ENCODE measurements at regions not wholly inside any gene's neighbourhood (a gene's known extent, or its start where the extent isn't known, plus 50 kb on each side); places are given as distances from the start of the nearest gene placed in this dataset.

DNA sequence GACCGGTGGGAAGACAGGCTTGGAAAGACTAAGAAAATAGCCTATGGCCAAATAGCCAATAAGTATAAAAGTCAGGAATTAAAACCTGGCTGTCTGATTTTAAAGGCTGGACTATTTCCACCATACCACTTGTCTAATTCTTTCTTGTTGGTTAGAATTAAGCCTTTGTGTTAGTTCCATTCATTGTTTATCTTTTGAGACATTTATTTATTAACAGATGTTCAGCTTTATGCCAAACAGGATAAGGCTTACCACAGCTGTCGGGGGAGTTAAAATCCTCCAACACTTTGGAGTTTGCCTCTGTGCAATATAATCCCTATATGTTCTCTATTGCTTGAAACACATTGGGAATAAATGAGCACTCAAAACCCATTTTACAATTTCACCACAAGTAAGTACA is 208.3 kb downstream of the TMEM200A start:
- DNase-seq (ENCODE audit: low read depth, low spot score) = no peak
- no peak overlapping the region for H3K27ac Mint-ChIP-seq (ENCODE audit: unreplicated experiment)
- H3K36me3 Mint-ChIP-seq (ENCODE audit: low read depth) = no peaks in the 10 kb centered on the region
- no peak overlapping the region for H3K4me3 Mint-ChIP-seq
- H3K9me3 Mint-ChIP-seq = no peaks in the 10 kb centered on the region
- no peaks in the 10 kb centered on the region for H3K4me1 Mint-ChIP-seq
- TF ChIP-seq, protein P1, sequence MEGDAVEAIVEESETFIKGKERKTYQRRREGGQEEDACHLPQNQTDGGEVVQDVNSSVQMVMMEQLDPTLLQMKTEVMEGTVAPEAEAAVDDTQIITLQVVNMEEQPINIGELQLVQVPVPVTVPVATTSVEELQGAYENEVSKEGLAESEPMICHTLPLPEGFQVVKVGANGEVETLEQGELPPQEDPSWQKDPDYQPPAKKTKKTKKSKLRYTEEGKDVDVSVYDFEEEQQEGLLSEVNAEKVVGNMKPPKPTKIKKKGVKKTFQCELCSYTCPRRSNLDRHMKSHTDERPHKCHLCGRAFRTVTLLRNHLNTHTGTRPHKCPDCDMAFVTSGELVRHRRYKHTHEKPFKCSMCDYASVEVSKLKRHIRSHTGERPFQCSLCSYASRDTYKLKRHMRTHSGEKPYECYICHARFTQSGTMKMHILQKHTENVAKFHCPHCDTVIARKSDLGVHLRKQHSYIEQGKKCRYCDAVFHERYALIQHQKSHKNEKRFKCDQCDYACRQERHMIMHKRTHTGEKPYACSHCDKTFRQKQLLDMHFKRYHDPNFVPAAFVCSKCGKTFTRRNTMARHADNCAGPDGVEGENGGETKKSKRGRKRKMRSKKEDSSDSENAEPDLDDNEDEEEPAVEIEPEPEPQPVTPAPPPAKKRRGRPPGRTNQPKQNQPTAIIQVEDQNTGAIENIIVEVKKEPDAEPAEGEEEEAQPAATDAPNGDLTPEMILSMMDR (conservative IDR thresholded peaks at IDR 0.05) = no peak
- no peaks in the 10 kb centered on the region for H3K27me3 Mint-ChIP-seq (ENCODE audit: low read depth)

DNA sequence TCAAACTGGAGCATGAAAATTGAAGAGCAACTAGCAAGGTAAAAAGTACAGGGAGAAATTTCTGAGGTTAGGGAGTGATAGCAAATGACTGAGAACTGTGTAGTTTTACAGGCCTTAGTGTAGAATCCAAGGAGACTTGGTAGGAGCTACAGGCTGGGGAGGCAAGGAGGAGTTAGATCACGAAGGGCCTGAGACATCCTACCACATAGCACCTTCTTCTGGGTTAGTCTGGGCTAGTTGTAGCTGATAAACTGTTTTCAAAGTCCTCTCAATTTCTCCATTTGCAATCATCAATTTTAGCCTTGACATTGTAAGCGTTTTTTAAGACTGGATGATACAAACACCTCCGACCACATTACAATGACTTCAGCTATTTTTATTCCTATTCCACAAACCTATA is 209.7 kb downstream of the TMEM200A start:
- no peak overlapping the region for H3K4me3 Mint-ChIP-seq
- no peaks in the 10 kb centered on the region for H3K27me3 Mint-ChIP-seq (ENCODE audit: low read depth)
- no peaks in the 10 kb centered on the region for H3K9me3 Mint-ChIP-seq
- no peak overlapping the region for H3K27ac Mint-ChIP-seq (ENCODE audit: unreplicated experiment)
- DNase-seq (ENCODE audit: low read depth, low spot score) = no peak
- no peaks in the 10 kb centered on the region for H3K36me3 Mint-ChIP-seq (ENCODE audit: low read depth)
- H3K4me1 Mint-ChIP-seq = no peaks in the 10 kb centered on the region
- TF ChIP-seq, protein P1 (conservative IDR thresholded peaks at IDR 0.05) = no peak

DNA sequence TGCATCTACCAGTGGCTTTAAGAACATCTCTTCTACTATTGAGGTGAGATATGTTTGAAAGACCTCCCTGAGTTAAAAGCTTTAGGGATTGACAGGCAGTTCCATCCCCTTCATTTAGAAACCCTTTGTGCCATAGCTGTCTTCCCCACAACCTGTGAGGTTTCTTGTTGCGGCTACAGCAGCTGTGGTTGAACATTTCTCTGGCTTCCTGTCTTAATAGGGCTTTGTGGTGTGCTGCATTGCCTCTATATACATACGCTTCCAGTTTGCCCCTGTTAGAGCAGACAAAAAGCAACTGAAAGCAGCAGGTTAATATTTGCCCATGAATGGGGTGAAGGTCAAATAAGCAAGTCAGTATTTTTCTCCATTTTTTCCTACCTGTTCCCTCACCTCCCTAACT is 210.2 kb downstream of the TMEM200A start:
- TF ChIP-seq, protein P1 (conservative IDR thresholded peaks at IDR 0.05) = no peak
- DNase-seq (ENCODE audit: low read depth, low spot score) = no peak
- H3K36me3 Mint-ChIP-seq (ENCODE audit: low read depth) = no peaks in the 10 kb centered on the region
- H3K9me3 Mint-ChIP-seq = no peaks in the 10 kb centered on the region
- no peaks in the 10 kb centered on the region for H3K27me3 Mint-ChIP-seq (ENCODE audit: low read depth)
- H3K4me1 Mint-ChIP-seq = no peaks in the 10 kb centered on the region
- no peak overlapping the region for H3K4me3 Mint-ChIP-seq
- no peak overlapping the region for H3K27ac Mint-ChIP-seq (ENCODE audit: unreplicated experiment)

DNA sequence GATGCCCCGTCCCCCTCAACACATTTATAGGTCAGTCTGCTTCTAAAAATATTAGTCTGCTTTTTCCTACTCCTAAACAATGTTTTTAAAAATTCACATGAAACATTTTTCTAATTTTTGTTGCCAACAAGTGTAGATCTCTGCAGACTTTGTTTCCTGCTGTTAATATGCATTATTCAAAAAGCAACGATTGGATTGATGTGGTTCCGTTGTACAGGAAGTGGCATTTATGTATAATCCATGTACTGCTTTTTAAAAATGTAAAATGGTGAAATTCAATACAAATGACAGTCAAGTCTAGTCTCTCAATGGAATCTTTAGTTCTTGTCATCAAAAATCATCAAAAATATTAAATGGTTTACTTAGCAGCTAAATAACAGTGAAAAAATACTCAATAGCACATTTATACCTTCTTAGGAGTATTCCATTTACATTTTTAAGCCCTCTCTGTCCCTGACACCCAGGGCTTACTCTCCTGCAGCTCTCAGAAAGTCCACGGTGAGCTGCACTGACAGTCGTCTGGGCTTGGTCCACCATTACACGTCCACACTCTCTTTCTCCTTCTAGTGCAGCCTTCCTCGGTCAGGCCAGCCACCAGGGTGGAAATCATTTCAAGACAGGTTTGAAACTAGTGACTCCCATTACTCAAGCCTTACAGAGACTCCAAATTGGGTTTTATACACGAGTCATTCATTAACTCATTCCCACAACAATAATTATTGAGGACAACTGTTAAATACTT is 211.5 kb downstream of the TMEM200A start:
- Mint-ChIP-seq H3K4me3 (no peak overlapping the region), H3K27ac (ENCODE audit: unreplicated experiment) (no peak overlapping the region), H3K4me1 (no peaks in the 10 kb centered on the region), H3K9me3 (no peaks in the 10 kb centered on the region), H3K36me3 (ENCODE audit: low read depth) (no peaks in the 10 kb centered on the region), H3K27me3 (ENCODE audit: low read depth) (no peaks in the 10 kb centered on the region)
- DNase-seq (ENCODE audit: low read depth, low spot score) = no peak
- TF ChIP-seq, protein P1 (conservative IDR thresholded peaks at IDR 0.05) = no peak

DNA sequence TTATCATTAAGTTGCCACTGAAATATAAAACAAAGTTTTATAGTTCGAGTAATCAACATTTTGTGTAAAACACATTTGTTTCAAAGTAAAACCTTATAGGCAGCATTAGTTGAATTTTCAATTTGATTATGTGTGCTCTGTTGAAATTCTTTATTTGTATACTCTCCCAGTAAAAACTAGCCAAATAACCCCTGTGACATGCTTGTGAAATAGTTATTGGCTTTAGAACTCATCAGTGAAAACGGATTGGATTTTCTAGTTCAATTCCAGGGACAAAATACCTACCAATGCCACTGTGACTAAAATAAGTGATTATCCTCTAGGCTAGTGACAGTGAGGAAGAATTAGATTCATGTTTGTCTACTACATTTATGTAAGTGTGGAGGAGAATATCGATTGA is 212.9 kb downstream of the TMEM200A start:
- Mint-ChIP-seq H3K27me3 (ENCODE audit: low read depth) (no peaks in the 10 kb centered on the region), H3K4me1 (no peaks in the 10 kb centered on the region), H3K9me3 (no peaks in the 10 kb centered on the region), H3K36me3 (ENCODE audit: low read depth) (no peaks in the 10 kb centered on the region), H3K4me3 (no peak overlapping the region), H3K27ac (ENCODE audit: unreplicated experiment) (no peak overlapping the region)
- TF ChIP-seq, protein P1 (conservative IDR thresholded peaks at IDR 0.05) = no peak
- DNase-seq (ENCODE audit: low read depth, low spot score) = no peak

Data from neural crest cell (in vitro differentiated cells).